ENCODE measurements at regions not wholly inside any gene's neighbourhood (a gene's known extent, or its start where the extent isn't known, plus 50 kb on each side); places are given as distances from the start of the nearest gene placed in this dataset.

- no peak for ATAC-seq
- Histone ChIP-seq H3K27me3 (peaks cover 0 to 29% (median 0%) of the 10 kb centered on the region in 7 donors), H3K4me1 (no peaks in the 10 kb centered on the region), H3K9me3 (no peaks in the 10 kb centered on the region), H3K36me3 (no peaks in the 10 kb centered on the region), H3K27ac (no peak overlapping the region), H3K4me3 (no peak overlapping the region)
- intact Hi-C loops (cut with DNase I) = no loop called here
- TF ChIP-seq, protein P1, sequence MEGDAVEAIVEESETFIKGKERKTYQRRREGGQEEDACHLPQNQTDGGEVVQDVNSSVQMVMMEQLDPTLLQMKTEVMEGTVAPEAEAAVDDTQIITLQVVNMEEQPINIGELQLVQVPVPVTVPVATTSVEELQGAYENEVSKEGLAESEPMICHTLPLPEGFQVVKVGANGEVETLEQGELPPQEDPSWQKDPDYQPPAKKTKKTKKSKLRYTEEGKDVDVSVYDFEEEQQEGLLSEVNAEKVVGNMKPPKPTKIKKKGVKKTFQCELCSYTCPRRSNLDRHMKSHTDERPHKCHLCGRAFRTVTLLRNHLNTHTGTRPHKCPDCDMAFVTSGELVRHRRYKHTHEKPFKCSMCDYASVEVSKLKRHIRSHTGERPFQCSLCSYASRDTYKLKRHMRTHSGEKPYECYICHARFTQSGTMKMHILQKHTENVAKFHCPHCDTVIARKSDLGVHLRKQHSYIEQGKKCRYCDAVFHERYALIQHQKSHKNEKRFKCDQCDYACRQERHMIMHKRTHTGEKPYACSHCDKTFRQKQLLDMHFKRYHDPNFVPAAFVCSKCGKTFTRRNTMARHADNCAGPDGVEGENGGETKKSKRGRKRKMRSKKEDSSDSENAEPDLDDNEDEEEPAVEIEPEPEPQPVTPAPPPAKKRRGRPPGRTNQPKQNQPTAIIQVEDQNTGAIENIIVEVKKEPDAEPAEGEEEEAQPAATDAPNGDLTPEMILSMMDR (IDR thresholded peaks at IDR 0.05) = peak in 4 of 9 donors; percentile 24 to 40 (median 29)
- 42 to 46% methylated on average over 3 of the region's 3 CpGs for WGBS, 2 donors
- no peak for DNase-seq
Observed at GRCh38 chr11:32231909-32232493, 141.1 kb downstream of the RCN1 start.

DNA sequence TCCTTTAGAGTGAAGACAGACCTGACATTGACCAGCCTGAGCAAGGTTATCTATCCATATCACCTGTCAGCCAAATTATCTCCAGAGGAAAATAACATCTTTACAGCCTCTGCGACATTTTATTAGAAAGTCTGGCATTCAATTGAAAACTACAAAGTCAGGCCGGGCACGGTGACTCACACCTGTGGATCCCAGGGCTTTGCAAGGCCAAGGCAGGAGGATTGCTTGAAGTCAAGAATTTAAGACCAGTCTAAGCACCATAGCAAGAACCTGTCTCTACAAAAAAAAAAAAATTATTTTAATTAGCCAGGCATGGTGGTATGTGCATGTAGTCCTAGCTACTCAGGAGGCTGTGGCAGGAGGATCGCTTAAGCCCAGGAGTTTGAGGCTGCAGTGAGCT lies 141.6 kb downstream of the RCN1 start:
- intact Hi-C loops (cut with DNase I) = no loop called here
- Histone ChIP-seq H3K27ac (no peak overlapping the region), H3K4me3 (no peak overlapping the region), H3K9me3 (no peaks in the 10 kb centered on the region), H3K36me3 (no peaks in the 10 kb centered on the region), H3K27me3 (peaks cover 0 to 29% (median 0%) of the 10 kb centered on the region in 7 donors), H3K4me1 (no peaks in the 10 kb centered on the region)
- TF ChIP-seq, protein P1 (IDR thresholded peaks at IDR 0.05) = no peak
- ATAC-seq (no peak), DNase-seq (no peak)
- 79 to 80% methylated on average over 4 of the region's 4 CpGs for WGBS, 2 donors

DNA sequence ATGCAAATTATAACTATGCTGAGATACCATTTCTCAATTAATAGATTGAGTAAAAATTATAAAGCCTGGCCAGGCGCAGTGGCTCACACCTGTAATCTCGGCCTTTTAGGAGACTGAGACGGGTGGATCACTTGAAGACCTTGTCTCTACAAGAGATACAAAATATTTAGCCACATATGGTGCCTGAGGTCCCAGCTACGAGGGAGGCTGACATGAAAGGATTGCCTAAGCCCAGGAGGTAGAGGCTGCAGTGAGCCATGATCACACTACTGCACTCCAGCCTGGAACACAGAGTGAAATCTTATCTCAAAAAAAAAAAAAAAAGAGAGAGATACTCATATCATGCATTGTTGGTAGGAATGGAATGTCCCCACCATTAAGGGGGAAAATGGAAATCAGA lies 142.4 kb downstream of the RCN1 start:
- Histone ChIP-seq H3K4me1 (no peaks in the 10 kb centered on the region), H3K36me3 (no peaks in the 10 kb centered on the region), H3K27ac (no peak overlapping the region), H3K9me3 (no peaks in the 10 kb centered on the region), H3K27me3 (peaks cover 0 to 29% (median 0%) of the 10 kb centered on the region in 7 donors), H3K4me3 (no peak overlapping the region)
- no peak for DNase-seq
- WGBS, 2 donors = 83 to 84% methylated on average over 4 of the region's 4 CpGs
- intact Hi-C loops (cut with DNase I) = no loop called here
- TF ChIP-seq, protein P1 (IDR thresholded peaks at IDR 0.05) = no peak
- no peak for ATAC-seq

GRCh38 chr11:32233928-32234327 lies 143.1 kb downstream of the RCN1 start:
- Histone ChIP-seq H3K4me3 (no peak overlapping the region), H3K36me3 (no peaks in the 10 kb centered on the region), H3K4me1 (no peaks in the 10 kb centered on the region), H3K9me3 (no peaks in the 10 kb centered on the region), H3K27me3 (peaks cover 0 to 29% (median 0%) of the 10 kb centered on the region in 7 donors), H3K27ac (no peak overlapping the region)
- no peak for DNase-seq
- intact Hi-C loops (cut with DNase I) = no loop called here
- TF ChIP-seq, protein P1 (IDR thresholded peaks at IDR 0.05) = no peak
- no peak for ATAC-seq
- WGBS, 2 donors = 0 to 44% methylated on average over 2 of the region's 2 CpGs

Data from heart right ventricle (tissue), 16 donors.